ENCODE measurements at regions not wholly inside any gene's neighbourhood (a gene's known extent, or its start where the extent isn't known, plus 50 kb on each side); places are given as distances from the start of the nearest gene placed in this dataset.

DNA sequence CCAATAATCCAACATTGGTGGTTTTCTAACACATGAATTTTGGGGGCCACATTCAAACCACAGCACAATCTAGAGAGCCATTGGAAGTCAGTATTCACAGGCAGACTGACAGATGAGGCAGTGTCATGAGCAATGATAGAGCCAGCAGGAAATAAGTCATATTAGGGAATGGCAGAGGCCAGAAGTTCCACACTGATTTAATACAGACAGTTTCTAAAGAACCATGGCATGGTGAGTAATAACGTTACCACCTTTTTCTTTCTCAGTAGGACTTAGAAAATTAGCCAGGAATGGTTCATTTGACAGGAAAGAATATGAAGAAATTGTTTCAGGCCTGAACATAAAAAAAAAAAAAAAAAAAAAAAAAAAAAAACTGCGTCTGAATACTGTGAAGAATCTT lies 210.3 kb downstream of the GPAM start:
- DNase-seq (ENCODE audit: low spot score) = no peak
- Histone ChIP-seq H3K4me1 (ENCODE audit: insufficient read depth) (no peaks in the 10 kb centered on the region), H3F3A (replicated peaks; ENCODE audit: low read depth) (no peaks in the 10 kb centered on the region), H3K27me3 (ENCODE audit: insufficient read depth) (no peaks in the 10 kb centered on the region), H3K36me3 (ENCODE audit: insufficient read depth) (no peaks in the 10 kb centered on the region), H3K27ac (ENCODE audit: low read depth) (no peak overlapping the region), H3K9me2 (ENCODE audit: insufficient read depth) (peaks cover 16% of the 10 kb centered on the region; the same call in 1 of the 2 replicates), H3K4me3 (no peak overlapping the region), H2AFZ (no peak overlapping the region), H3K4me2 (no peak overlapping the region), H3K79me2 (replicated peaks; ENCODE audit: insufficient read depth) (no peaks in the 10 kb centered on the region), H4K20me1 (replicated peaks; ENCODE audit: insufficient read depth) (no peaks in the 10 kb centered on the region)
- Mint-ChIP-seq H3K4me1 (no peaks in the 10 kb centered on the region), H3K36me3 (ENCODE audit: low read depth) (no peaks in the 10 kb centered on the region), H3K4me3 (no peak overlapping the region), H3K27ac (no peak overlapping the region), H3K9me3 (no peaks in the 10 kb centered on the region), H3K27me3 (ENCODE audit: insufficient read depth, low read depth, poor library complexity) (no peaks in the 10 kb centered on the region)
- ATAC-seq = no peak
- no peak for TF ChIP-seq CREB1 (CRISPR knock-in tag; IDR thresholded peaks at IDR 0.05; ENCODE audit: low read depth)

DNA sequence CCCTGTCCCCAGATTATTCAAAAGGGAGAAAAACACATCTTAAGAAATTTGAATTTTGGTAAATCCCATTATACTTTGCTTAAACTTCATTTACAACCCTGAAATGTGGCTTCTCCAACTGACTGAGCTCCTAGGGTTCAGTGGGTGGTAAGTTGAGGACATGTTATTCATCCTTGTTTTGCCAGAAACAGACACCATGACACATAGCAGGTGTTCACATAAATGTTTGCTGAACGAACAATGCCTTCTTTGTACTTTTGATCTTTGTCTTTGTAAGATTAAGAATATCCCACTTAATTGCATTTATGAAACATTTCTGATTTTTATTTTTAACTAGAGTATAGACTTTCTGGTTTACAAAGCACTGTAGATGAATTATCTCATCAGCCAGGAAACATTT lies 209.7 kb downstream of the GPAM start:
- no peaks in the 10 kb centered on the region for H4K20me1 ChIP-seq (replicated peaks; ENCODE audit: insufficient read depth)
- no peak overlapping the region for H3K4me3 ChIP-seq
- no peaks in the 10 kb centered on the region for H3K4me1 Mint-ChIP-seq
- no peaks in the 10 kb centered on the region for H3K79me2 ChIP-seq (replicated peaks; ENCODE audit: insufficient read depth)
- H3K4me1 ChIP-seq (ENCODE audit: insufficient read depth) = no peaks in the 10 kb centered on the region
- H3K27me3 Mint-ChIP-seq (ENCODE audit: insufficient read depth, low read depth, poor library complexity) = no peaks in the 10 kb centered on the region
- no peaks in the 10 kb centered on the region for H3K9me3 Mint-ChIP-seq
- ATAC-seq (no peak), DNase-seq (ENCODE audit: low spot score) (no peak)
- H3K4me3 Mint-ChIP-seq = no peak overlapping the region
- H3K27me3 ChIP-seq (ENCODE audit: insufficient read depth) = no peaks in the 10 kb centered on the region
- no peaks in the 10 kb centered on the region for H3K36me3 ChIP-seq (ENCODE audit: insufficient read depth)
- no peak overlapping the region for H2AFZ ChIP-seq
- no peaks in the 10 kb centered on the region for H3K36me3 Mint-ChIP-seq (ENCODE audit: low read depth)
- no peaks in the 10 kb centered on the region for H3F3A ChIP-seq (replicated peaks; ENCODE audit: low read depth)
- no peak overlapping the region for H3K27ac ChIP-seq (ENCODE audit: low read depth)
- H3K9me2 ChIP-seq (ENCODE audit: insufficient read depth) = peaks cover 16% of the 10 kb centered on the region; the same call in 1 of the 2 replicates
- H3K27ac Mint-ChIP-seq = no peak overlapping the region
- H3K4me2 ChIP-seq = no peak overlapping the region
- TF ChIP-seq CREB1 (CRISPR knock-in tag; IDR thresholded peaks at IDR 0.05; ENCODE audit: low read depth) = no peak
- no peak for TF ChIP-seq NANOG (IDR thresholded peaks at IDR 0.05; ENCODE audit: borderline replicate concordance)
- TF ChIP-seq, protein P1, sequence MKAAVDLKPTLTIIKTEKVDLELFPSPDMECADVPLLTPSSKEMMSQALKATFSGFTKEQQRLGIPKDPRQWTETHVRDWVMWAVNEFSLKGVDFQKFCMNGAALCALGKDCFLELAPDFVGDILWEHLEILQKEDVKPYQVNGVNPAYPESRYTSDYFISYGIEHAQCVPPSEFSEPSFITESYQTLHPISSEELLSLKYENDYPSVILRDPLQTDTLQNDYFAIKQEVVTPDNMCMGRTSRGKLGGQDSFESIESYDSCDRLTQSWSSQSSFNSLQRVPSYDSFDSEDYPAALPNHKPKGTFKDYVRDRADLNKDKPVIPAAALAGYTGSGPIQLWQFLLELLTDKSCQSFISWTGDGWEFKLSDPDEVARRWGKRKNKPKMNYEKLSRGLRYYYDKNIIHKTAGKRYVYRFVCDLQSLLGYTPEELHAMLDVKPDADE (IDR thresholded peaks at IDR 0.05) = no peak
- no peak for TF ChIP-seq EZH2 (IDR thresholded peaks at IDR 0.05; ENCODE audit: low read depth, unreplicated experiment)
- no peak for TF ChIP-seq STAT1 (IDR thresholded peaks at IDR 0.05; ENCODE audit: unreplicated experiment)
- TF ChIP-seq, protein P2, sequence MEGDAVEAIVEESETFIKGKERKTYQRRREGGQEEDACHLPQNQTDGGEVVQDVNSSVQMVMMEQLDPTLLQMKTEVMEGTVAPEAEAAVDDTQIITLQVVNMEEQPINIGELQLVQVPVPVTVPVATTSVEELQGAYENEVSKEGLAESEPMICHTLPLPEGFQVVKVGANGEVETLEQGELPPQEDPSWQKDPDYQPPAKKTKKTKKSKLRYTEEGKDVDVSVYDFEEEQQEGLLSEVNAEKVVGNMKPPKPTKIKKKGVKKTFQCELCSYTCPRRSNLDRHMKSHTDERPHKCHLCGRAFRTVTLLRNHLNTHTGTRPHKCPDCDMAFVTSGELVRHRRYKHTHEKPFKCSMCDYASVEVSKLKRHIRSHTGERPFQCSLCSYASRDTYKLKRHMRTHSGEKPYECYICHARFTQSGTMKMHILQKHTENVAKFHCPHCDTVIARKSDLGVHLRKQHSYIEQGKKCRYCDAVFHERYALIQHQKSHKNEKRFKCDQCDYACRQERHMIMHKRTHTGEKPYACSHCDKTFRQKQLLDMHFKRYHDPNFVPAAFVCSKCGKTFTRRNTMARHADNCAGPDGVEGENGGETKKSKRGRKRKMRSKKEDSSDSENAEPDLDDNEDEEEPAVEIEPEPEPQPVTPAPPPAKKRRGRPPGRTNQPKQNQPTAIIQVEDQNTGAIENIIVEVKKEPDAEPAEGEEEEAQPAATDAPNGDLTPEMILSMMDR (conservative IDR thresholded peaks at IDR 0.05; ENCODE audit: low read depth in 2 of 2) = no peak
- no peak for TF ChIP-seq POLR2AphosphoS5 (IDR thresholded peaks at IDR 0.05; ENCODE audit: low read depth)
- TF ChIP-seq, protein P3, sequence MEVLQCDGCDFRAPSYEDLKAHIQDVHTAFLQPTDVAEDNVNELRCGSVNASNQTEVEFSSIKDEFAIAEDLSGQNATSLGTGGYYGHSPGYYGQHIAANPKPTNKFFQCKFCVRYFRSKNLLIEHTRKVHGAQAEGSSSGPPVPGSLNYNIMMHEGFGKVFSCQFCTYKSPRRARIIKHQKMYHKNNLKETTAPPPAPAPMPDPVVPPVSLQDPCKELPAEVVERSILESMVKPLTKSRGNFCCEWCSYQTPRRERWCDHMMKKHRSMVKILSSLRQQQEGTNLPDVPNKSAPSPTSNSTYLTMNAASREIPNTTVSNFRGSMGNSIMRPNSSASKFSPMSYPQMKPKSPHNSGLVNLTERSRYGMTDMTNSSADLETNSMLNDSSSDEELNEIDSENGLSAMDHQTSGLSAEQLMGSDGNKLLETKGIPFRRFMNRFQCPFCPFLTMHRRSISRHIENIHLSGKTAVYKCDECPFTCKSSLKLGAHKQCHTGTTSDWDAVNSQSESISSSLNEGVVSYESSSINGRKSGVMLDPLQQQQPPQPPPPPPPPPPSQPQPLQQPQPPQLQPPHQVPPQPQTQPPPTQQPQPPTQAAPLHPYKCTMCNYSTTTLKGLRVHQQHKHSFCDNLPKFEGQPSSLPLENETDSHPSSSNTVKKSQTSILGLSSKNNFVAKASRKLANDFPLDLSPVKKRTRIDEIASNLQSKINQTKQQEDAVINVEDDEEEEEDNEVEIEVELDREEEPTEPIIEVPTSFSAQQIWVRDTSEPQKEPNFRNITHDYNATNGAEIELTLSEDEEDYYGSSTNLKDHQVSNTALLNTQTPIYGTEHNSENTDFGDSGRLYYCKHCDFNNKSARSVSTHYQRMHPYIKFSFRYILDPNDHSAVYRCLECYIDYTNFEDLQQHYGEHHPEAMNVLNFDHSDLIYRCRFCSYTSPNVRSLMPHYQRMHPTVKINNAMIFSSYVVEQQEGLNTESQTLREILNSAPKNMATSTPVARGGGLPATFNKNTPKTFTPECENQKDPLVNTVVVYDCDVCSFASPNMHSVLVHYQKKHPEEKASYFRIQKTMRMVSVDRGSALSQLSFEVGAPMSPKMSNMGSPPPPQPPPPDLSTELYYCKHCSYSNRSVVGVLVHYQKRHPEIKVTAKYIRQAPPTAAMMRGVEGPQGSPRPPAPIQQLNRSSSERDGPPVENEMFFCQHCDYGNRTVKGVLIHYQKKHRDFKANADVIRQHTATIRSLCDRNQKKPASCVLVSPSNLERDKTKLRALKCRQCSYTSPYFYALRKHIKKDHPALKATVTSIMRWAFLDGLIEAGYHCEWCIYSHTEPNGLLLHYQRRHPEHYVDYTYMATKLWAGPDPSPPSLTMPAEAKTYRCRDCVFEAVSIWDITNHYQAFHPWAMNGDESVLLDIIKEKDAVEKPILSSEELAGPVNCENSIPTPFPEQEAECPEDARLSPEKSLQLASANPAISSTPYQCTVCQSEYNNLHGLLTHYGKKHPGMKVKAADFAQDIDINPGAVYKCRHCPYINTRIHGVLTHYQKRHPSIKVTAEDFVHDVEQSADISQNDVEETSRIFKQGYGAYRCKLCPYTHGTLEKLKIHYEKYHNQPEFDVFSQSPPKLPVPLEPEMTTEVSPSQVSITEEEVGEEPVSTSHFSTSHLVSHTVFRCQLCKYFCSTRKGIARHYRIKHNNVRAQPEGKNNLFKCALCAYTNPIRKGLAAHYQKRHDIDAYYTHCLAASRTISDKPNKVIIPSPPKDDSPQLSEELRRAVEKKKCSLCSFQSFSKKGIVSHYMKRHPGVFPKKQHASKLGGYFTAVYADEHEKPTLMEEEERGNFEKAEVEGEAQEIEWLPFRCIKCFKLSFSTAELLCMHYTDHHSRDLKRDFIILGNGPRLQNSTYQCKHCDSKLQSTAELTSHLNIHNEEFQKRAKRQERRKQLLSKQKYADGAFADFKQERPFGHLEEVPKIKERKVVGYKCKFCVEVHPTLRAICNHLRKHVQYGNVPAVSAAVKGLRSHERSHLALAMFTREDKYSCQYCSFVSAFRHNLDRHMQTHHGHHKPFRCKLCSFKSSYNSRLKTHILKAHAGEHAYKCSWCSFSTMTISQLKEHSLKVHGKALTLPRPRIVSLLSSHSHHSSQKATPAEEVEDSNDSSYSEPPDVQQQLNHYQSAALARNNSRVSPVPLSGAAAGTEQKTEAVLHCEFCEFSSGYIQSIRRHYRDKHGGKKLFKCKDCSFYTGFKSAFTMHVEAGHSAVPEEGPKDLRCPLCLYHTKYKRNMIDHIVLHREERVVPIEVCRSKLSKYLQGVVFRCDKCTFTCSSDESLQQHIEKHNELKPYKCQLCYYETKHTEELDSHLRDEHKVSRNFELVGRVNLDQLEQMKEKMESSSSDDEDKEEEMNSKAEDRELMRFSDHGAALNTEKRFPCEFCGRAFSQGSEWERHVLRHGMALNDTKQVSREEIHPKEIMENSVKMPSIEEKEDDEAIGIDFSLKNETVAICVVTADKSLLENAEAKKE (CRISPR knock-in tag; IDR thresholded peaks at IDR 0.05) = no peak
- TF ChIP-seq, protein P4, sequence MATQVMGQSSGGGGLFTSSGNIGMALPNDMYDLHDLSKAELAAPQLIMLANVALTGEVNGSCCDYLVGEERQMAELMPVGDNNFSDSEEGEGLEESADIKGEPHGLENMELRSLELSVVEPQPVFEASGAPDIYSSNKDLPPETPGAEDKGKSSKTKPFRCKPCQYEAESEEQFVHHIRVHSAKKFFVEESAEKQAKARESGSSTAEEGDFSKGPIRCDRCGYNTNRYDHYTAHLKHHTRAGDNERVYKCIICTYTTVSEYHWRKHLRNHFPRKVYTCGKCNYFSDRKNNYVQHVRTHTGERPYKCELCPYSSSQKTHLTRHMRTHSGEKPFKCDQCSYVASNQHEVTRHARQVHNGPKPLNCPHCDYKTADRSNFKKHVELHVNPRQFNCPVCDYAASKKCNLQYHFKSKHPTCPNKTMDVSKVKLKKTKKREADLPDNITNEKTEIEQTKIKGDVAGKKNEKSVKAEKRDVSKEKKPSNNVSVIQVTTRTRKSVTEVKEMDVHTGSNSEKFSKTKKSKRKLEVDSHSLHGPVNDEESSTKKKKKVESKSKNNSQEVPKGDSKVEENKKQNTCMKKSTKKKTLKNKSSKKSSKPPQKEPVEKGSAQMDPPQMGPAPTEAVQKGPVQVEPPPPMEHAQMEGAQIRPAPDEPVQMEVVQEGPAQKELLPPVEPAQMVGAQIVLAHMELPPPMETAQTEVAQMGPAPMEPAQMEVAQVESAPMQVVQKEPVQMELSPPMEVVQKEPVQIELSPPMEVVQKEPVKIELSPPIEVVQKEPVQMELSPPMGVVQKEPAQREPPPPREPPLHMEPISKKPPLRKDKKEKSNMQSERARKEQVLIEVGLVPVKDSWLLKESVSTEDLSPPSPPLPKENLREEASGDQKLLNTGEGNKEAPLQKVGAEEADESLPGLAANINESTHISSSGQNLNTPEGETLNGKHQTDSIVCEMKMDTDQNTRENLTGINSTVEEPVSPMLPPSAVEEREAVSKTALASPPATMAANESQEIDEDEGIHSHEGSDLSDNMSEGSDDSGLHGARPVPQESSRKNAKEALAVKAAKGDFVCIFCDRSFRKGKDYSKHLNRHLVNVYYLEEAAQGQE (IDR thresholded peaks at IDR 0.05; ENCODE audit: unreplicated experiment) = no peak
- no peak for TF ChIP-seq ZNF114 (CRISPR knock-in tag; IDR thresholded peaks at IDR 0.05)
